ENCODE measurements at regions not wholly inside any gene's neighbourhood (a gene's known extent, or its start where the extent isn't known, plus 50 kb on each side); places are given as distances from the start of the nearest gene placed in this dataset.
A peak's percentile ranks its signal among the peaks of the same experiment; 100 is the strongest.

GRCh38 chr4:22097596-22097995 is 149.0 kb upstream of the KCNIP4 start:
- DNase-seq: no peak

- no peak for DNase-seq
Measured at GRCh38 chr4:22094217-22094616, 145.6 kb upstream of the KCNIP4 start.

GRCh38 chr4:22093126-22093525 is 144.6 kb upstream of the KCNIP4 start:
- no peak for DNase-seq

- no peak for DNase-seq
Measured at GRCh38 chr4:22091906-22092305, 143.3 kb upstream of the KCNIP4 start.

GRCh38 chr4:22091352-22091717 is 142.8 kb upstream of the KCNIP4 start:
- no peak for DNase-seq

GRCh38 chr4:22090661-22091351 is 142.2 kb upstream of the KCNIP4 start:
- DNase-seq: no peak

GRCh38 chr4:22077571-22077970 is 129.0 kb upstream of the KCNIP4 start:
- DNase-seq: no peak

GRCh38 chr4:22072726-22073125 is 124.2 kb upstream of the KCNIP4 start:
- no peak for DNase-seq

GRCh38 chr4:22072240-22072639 is 123.7 kb upstream of the KCNIP4 start:
- no peak for DNase-seq

- DNase-seq: no peak
Measured at GRCh38 chr4:22071749-22072148, 123.2 kb upstream of the KCNIP4 start.

- DNase-seq: no peak
Measured at GRCh38 chr4:22070256-22070655, 121.7 kb upstream of the KCNIP4 start.

GRCh38 chr4:22063613-22064012 is 115.0 kb upstream of the KCNIP4 start:
- DNase-seq: no peak

GRCh38 chr4:22062676-22063075 is 114.1 kb upstream of the KCNIP4 start:
- no peak for DNase-seq

- no peak for DNase-seq
Measured at GRCh38 chr4:22055954-22056353, 107.4 kb upstream of the KCNIP4 start.

GRCh38 chr4:22052076-22052475 is 103.5 kb upstream of the KCNIP4 start:
- no peak for DNase-seq

- DNase-seq: no peak
Measured at GRCh38 chr4:22048323-22048722, 99.8 kb upstream of the KCNIP4 start.

GRCh38 chr4:22047793-22048192 is 99.2 kb upstream of the KCNIP4 start:
- no peak for DNase-seq

- no peak for DNase-seq
Measured at GRCh38 chr4:22045051-22045630, 96.6 kb upstream of the KCNIP4 start.

GRCh38 chr4:22031423-22031822 is 82.9 kb upstream of the KCNIP4 start:
- no peak for DNase-seq

- DNase-seq: no peak
Measured at GRCh38 chr4:22030881-22031280, 82.3 kb upstream of the KCNIP4 start.

- DNase-seq: peak; percentile 62
Measured at GRCh38 chr4:22030307-22030706, 81.7 kb upstream of the KCNIP4 start.

GRCh38 chr4:22029803-22030202 is 81.2 kb upstream of the KCNIP4 start:
- DNase-seq: peak; percentile 88

- DNase-seq: no peak
Measured at GRCh38 chr4:22021106-22021505, 72.5 kb upstream of the KCNIP4 start.

GRCh38 chr4:22020129-22020528 is 71.6 kb upstream of the KCNIP4 start:
- DNase-seq: no peak

- no peak for DNase-seq
Measured at GRCh38 chr4:22019676-22020075, 71.1 kb upstream of the KCNIP4 start.

All from NCI-H774 (cell line).